ENCODE measurements at regions not wholly inside any gene's neighbourhood (a gene's known extent, or its start where the extent isn't known, plus 50 kb on each side); places are given as distances from the start of the nearest gene placed in this dataset.

DNA sequence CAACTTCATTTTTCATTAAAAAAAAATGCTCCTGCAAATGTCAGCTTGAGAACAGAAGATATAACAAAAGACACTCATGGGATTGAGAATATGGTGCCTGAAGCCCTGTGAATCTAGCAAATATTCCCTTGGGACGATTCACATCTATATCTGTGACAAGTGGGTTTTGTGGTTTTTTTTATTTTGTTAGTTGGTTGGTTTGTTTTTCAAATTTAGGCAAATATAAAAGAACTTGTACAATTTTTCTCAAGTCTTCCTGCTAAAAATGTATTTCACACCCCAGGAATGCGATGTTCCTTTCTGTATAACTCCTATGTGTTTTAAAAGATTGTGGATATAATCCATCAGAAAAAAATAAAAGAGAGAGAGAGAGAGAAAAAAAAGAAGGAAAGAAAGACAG lies 1061.8 kb upstream of the ARRDC3 start:
- DNase-seq: no peak

DNA sequence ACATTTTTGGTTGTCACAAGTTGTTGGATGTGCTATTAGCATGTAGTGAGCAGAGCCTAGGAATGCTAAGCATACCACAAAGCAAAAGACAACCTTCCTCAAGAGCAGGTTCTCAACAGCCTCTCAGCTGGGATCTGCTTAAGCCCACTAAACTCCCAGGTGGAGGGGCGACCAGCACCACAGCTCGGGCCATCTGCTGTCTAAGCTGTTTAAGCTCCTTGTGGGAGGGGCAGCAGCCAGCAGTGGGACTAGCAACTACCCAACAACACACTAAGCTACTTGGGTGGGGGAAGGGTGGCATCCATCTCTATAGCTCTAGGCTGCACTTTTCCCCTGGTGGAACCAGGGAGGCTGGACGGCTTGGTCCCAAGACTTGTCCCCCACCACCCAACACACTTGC lies 1052.7 kb upstream of the ARRDC3 start:
- DNase-seq: no peak

DNA sequence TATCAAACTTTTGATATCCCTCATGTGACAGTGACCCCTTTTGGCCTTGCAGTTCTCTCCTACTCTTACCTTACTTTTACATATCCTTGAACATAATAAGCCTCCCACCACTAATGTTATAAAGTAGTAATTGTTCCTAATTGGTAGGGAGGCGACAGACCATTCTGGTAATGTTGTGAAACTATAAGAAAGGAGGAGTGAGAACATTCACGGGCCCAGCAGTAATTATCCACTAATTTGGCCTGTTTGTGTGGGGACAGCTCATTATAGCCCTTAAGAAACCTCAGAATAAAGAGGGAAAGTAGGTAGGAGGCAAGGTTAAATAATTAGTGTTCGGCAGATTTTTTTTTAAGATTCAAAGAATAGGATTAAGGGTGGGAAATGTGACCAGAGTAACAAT lies 1046.5 kb upstream of the ARRDC3 start:
- no peak for DNase-seq

DNA sequence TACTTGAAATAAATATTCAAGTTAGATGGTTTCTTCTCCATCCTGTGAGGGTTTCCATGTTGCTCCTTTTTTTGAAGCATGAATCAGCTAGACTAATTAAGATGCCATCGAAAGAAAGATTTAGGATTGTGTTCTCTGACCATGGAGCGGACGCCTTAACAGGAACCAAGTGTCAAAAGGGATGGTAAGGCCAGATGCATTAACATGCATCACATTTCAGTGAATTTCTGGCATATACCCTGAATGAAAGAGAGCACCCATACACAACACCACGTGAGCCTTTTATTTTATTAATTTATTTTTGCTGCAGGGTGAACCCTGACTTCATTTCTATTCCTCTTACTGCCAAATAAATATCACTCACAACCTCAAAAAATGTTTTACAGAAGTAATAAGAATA lies 1045.3 kb upstream of the ARRDC3 start:
- DNase-seq: no peak

DNA sequence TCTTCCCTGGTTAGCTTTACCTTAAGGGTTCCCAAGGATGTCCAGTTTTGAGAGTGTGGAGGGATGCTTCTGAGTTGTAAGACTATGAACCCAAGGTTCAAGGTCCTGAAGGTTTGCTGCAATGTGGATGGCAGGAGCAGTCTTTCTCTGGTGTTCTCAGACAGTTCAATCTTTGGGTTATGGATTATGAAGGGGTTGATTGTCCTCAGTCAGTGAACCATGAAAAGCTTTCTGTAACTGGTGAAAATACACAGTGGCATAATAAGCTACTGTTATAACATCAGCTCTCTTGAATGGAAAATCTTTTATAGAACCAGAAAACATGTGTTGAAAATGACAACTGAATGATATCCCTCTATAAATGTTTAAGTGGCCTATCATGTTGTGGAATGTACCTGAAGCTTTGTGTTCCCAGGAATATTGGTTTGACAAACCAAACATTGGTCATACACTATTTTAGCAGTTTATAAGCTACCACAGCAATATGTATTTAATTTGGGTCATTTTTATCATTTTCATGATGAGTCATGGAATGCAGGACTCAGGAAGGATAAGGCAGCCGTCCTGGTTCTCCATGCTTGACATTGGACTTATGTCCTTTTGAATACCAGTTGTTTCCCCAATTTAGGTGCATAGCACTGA lies 1041.8 kb upstream of the ARRDC3 start:
- DNase-seq: no peak

DNA sequence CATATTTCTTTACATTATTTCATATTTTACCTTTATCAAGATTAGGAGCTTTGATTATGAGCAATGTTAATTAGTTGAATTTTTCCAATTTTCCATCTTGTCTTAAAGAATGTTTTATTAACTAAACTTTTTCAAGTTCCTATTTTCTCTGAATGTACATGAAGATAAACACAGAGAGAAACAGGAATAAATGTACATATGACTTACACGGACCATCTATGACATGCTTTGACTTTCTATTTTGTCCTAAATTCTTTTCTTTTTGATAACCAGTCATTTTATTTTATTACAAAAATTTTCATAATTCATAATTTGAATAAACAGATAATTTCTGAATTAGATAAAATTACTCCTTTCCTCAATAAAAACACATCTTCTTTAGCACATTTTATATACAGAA lies 1038.8 kb upstream of the ARRDC3 start:
- DNase-seq: no peak

DNA sequence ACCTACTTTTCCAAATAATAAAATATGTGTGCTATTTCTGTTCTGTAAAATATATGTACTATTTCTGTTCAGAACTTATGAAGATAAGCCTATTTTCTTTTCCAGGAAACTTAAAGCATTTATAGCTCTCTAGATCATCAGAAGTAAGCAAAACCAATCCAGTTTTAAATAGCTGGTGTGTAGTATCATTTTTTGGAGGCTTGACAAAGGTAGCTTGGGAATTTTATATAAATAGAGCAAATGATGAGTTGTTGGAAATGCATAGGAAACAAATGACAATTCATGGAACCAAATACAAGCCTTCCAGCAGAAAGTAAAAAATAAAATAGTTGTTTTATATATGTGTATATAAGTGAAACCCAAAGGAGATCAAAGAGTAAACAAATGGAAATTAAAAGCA lies 1038.1 kb upstream of the ARRDC3 start:
- no peak for DNase-seq

DNA sequence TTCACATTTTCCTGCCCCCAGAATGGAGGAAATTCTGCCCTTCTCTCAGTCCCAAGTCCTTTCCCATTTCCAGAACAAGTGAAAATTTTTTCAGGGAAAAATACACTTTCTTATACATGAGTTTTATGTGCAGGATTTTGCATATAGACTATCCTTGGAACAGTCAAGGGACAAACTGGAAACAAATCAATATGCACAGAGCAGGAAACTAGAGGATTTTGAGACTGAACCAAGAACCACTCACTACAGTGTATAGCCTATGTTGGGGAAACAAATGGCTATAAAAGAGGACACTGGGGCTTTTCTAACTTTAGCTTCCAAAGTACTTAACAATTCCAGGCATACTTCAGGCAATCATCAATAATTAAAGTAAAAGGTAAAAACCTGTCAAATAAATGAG lies 1036.1 kb upstream of the ARRDC3 start:
- no peak for DNase-seq

DNA sequence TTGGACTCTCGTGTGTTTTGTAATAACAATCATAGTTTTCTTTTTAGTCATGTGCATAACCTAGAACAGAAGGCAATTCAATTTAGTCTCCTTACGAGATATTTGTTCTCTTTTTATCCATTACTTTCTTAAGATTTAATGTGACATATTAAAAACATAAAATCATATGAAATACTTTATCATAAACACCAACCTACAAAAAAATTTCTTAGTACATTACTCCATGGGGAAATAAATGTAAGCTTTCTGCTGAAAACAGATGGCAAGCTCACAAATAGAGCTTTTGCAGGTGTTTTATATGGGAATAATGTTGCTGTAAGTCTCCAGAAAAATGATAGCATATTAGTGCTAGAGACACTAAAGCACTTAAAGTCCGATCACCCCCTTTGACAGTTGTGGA lies 1035.2 kb upstream of the ARRDC3 start:
- DNase-seq: no peak

DNA sequence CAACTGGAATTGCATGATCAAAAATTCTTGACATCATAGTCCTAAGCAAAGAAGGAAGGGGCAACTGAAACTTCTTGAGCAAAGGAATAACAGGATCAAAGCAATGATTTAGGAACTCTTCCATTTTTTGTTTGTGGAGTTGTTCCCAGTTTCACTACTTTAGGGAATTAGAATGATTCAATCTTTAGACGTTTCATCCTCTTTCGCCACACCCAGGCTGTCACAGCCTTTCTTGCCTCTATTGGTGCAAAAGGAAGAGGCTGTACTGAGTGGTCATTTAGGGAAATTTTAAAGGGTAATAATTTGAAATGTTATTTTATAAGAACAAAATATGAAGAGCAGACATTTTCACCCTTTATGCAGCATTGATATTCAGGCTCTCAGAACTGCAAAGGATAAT lies 1026.0 kb upstream of the ARRDC3 start:
- no peak for DNase-seq

DNA sequence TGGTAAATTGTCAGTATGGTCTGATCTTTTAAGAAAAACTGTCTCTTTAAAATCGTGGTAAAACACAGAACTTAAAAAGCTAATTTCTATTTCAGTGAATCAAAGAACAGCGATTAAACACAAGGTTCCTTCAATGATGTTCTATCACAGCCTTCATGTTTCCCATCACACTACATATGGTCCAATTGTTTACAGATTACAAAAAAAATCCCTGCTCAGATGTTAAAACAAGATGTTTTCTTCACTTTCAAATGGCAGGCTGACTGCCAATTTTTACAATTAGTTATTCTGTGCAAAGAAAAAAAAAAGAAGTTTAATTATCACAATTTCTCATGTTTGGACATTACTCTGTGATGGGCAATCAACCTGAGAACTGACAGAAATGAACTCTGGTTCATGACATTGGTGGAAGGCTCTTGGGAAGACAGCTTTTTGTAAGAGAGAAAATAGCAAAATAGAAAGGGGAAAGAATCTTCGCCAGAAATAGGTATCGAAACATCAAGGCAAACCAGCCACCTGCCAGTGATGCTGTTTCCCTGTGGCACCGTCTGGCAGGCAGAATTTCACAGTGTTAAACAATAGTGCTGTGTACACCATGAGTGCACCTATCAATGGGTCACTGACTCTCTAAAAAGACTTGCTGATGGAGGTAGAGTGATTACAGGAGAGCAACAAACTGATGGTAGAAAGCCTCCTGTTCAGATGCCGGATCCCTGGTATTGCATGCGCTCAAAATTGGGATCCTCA lies 1020.0 kb upstream of the ARRDC3 start:
- no peak for DNase-seq

DNA sequence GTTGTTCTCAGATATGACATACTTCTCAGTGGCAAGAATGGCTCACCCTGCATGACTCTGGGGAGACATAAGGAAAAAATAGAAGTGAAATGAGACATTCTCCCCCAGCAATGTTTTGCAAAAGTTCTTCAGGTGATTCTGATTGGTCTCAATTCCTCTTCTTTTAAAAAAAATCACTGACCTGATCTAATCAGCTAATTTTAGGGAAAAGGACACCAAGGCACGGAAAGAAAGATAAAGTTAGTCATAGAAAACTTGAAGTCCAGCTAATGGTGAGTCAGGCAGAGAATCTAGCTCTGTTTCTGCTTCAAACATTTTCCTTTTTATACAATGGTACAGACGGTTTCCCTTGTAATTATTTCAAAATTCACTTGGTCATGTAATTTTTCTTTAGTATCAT lies 1018.9 kb upstream of the ARRDC3 start:
- no peak for DNase-seq

DNA sequence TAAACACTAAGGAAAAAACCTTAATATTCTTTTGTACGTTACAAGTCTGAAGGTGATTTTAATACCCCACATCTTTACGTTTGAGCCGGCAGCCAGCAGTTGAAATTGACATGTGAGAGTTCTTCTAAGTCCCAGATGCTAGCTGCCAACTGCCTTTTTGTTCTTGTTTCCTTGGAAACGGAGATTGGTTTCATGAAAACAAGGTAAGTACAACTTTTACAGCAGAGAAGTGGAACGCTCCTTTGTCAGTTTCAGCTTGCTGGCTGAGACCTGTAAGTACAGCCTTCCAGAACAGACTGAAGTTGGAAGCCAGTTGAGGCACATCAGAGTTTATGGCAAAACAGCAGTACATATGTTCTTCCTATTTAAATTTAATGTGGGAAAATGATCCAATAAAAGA lies 1018.4 kb upstream of the ARRDC3 start:
- DNase-seq: no peak

DNA sequence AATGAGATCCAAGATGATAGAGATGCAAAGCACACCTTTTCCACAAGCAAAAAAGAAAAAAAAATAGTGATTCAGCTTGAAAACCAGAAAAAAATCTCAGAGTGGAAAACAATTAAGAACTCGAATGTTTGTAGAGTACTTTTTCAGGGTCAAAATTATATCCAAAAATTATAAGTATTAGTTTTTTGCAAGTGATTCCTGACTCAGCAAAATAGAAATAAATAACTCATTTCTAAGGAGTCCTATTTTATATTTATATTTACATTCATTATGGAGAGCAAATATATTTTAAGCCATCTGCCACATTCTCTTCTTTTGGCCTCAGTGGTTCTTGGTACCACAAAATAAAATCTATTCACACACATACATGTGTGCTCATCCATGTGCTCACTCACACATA lies 1011.8 kb upstream of the ARRDC3 start:
- DNase-seq: no peak

DNA sequence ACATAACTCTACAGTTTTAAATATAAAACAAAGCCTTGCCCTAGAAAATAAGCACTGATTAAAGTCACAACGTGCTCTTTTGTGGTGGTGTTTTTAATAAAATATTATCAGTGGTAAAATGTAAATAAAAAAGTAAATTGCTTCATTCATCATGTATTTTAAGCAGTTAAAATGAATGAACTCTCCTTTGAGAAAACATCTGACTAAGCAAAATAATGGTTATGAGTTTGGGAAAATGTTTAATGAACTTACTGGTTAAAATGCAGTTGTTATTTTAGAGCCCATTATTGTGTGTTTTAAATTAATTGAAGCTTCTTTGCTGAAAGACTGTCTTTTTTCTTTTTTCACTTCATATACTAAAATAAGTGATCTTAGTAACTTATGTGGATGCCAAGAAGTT lies 1007.5 kb upstream of the ARRDC3 start:
- DNase-seq: no peak

DNA sequence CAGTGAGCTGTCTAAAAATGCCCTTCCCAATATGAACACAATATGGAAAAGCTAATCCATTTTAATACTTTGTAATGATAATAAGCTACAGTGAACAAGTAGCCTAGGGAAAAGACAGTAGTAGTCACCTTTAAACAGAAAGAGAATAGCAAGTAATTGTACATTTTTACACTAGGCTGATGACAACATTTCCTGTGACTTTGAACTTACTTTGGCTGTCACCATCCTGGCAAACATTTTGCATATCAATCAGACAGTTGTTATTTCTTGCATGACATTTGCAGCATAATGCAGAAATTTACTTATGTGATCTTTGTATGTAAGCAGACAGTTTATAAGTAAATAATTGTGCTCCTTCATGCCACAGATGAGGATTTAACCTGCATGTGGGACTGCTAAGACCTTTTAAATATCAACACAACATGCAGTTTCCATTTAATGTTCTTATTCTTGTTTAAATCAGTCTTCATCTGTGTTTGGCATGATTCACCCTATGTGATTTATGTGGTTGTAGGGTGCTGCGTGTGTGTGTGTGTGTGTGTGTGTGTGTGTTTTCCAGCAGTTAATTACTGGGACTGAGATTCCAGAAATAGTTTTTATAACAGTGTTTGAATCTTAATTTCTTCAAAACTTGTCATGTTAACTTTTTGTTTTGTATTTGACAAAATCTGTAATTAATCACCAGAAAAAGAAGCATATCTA lies 997.1 kb upstream of the ARRDC3 start:
- no peak for DNase-seq

DNA sequence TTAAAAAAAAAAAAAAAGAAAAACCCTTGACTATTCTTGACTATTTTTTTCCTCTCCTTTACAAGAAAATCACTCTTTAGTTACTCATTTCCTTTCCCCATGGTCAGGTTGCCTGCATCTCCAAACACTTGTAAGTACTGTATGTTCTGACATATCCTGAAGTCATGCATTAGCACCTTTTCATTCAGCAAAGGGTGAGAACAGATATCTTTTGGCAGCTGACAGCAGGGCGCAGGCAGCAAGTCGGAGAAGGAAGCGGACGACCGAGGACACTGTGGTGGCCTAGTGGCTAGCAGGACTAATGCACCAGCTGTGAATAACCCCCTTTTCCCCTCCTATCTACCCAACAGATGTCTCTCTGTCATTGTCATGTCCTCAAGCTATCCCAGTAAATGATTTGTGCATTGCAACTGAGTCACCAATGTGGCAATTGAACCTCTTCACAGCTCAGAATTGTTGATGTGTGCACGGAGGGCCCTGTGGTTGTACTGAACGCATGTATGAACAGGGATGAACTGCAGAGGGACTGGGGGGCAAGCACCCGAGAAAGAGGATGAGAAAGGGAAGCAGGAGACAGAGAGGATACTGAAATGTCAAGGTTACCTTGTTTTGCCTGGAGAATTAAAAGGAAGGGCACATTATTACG lies 996.0 kb upstream of the ARRDC3 start:
- DNase-seq: no peak

DNA sequence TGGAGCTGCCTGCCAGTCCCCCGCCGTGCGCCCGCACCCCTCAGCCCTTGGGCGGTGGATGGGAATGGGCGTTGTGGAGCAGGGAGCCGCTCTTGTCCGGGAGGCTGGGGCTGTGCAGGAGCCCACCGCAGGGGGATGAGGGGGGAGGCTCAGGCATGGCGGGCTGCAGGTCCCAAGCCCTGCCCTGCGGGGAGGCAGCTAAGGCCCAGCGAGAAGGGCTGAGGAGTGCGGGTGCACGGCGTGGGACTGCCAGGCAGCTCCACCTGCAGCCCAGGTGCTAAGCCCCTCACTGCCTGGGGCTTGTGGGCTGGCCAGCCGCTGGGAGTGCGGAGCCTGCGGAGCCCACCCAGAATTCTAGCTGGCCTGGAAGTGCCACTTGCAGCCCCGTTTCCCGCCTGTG lies 991.7 kb upstream of the ARRDC3 start:
- DNase-seq: no peak

DNA sequence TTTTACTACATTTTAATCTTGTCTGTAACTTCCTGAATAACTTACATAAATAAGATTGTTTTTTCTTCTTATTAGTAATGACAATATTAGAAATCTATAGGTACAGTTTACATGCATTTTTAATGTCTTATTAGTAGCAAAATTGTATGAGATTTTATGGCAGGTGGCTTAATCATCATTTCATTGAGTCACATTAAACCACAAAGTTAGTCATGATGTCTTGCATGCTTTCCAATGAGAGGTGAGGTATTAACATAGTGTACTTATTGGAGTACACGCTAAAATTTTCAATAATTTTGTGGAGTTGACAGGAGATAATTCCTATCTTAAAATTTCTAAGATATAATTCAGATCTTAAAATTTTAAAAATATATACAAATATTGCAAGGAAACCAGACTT lies 989.6 kb upstream of the ARRDC3 start:
- no peak for DNase-seq

DNA sequence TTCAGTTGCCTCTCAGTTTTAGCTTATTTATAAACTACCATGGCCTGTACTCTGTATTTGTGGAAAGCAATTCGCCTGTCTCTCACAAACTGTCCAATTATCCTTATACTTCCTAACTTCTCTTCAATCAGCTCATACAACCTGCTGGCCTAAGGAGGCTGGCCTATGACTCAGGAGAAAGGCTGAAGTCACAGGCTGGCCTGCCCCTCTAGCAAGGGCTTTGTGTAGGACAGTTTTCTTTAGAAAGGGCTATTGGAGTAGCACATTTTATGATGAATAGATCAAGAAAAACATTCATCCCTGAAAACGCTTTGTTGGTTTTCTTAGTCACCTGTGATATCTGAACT lies 988.7 kb upstream of the ARRDC3 start:
- DNase-seq: no peak

DNA sequence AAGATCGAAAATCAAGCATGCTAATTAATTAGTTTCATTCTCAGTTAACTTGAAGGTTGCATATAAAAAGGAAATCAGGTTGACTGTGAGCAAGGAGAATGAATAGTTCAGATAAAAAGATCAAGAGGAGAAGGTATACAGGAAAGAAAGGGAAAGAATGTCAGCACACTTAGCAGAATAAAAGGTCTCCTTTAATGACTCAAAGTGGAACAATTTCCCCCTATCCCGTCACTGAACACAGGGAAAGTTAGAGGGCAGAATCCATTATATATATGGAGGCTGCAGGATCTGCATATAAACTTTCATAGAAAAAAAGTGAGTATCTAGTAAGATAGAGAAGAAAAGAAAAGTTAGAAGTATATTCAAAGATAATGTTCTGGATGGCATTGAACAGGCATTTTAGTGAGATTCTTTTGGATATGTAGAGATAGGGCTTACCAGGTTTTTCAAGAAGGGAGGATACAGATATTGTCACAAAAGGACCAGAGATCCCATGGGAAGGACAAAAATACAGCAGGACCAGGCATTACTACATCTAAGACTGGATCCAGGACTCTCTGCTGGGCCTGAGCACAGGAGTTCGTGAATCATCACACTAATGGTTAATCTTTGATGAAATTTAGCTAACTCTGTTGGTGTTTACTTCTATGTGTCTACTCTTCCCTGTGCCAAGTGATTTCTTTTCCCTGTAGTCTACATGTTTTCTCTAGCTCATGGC lies 988.2 kb upstream of the ARRDC3 start:
- DNase-seq: no peak

DNA sequence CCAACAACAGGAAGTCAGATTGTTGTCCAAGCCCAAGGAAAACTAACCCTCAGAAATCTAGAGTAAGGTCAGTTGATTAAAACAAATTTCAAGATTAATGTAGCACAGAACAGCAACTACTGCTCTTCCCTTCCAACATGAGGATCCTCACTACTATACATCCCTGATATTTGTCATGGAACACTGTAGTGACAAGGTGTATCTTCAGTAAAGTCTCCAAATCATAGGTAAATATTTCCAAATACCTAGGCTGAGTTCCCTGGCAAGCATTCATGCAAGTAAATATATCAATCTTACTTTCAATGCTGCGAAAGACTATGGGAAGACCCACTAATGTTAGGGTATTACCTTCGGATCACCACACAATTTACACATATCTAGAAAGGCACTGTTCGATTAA lies 986.9 kb upstream of the ARRDC3 start:
- no peak for DNase-seq

DNA sequence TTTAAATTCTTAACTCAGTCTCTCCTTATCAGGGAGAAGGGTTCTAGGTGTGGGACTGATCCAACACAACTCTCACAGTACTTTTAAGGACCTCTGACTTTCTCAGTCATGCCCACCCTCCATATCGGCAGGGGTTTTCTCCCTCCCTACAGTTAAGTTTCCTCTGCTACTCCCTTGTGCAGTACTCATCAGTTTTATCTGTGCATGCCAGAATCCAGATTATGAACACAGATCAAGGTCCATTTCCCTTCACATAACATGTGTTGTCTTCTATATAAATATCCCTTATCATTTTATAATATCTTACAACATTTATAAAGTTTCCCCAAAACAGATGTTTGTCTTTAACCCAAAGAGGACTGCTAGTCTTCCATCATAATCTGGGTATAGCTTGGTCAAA lies 986.5 kb upstream of the ARRDC3 start:
- no peak for DNase-seq

All from activated CD8-positive, alpha-beta memory T cell treated with anti-CD3 and anti-CD28 coated beads, Interleukin-2, amount 50 U/mL, for 4 hours (primary cell).